PC-9 (cell line): ENCODE measurements at regions not wholly inside any gene's neighbourhood (a gene's known extent, or its start where the extent isn't known, plus 50 kb on each side); places are given as distances from the start of the nearest gene placed in this dataset.

Experiments used
- BruUV-seq: library from RNA; stranded (reverse); fragments of 400-500 nt; replicated peaks from 2 replicates; lab custom pipeline; 2021; lab: Mats Ljungman, UMichigan
- CTCF ChIA-PET: fragments of 300-600 bp; sonication (Branson Sonifier 250); formaldehyde crosslinking; loops from one replicate; lab custom pipeline; 2022; ENCODE audit warnings: antibody characterized with exemption; lab: Charles Lee
- POLR2A ChIA-PET: fragments of 300-600 bp; sonication (Branson Sonifier 250); formaldehyde crosslinking; loops from one replicate; lab custom pipeline; 2022; ENCODE audit warnings: antibody characterized with exemption; ENCODE audit not compliant: unreplicated experiment; lab: Charles Lee
- DNase-seq, 2 experiments: peaks; one replicate each; pipeline versions ENCODE4 v3.0.0 to v3.0.0-alpha.2; 2015 to 2022; ENCODE audit warnings: mixed read lengths in 1 of 2
- H2AFZ ChIP-seq: fragments of 200-600 bp; sonication (generic); 2 replicates; pipeline ENCODE4 v1.8.1; 2017; ENCODE audit warnings: antibody characterized with exemption
- H3F3A ChIP-seq: fragments of 200-600 bp; sonication (generic); 2 replicates; pipeline ENCODE4 v1.8.1; 2017; ENCODE audit warnings: antibody characterized with exemption, mild to moderate bottlenecking, low read depth; ENCODE audit not compliant: insufficient read depth
- H3K27ac ChIP-seq: fragments of 200-600 bp; sonication (generic); 2 replicates; pipeline ENCODE4 v1.6.1; 2016; ENCODE audit warnings: mixed run types
- H3K27me3 ChIP-seq: fragments of 200-600 bp; sonication (generic); 2 replicates; pipeline ENCODE4 v1.6.1; 2016; ENCODE audit warnings: low read depth, mixed run types; ENCODE audit not compliant: insufficient read depth
- H3K36me3 ChIP-seq: fragments of 200-600 bp; sonication (generic); 2 replicates; pipeline ENCODE4 v1.6.1; 2016; ENCODE audit warnings: low read depth, mixed run types
- H3K4me1 ChIP-seq: fragments of 200-600 bp; sonication (generic); replicated peaks from 2 replicates; pipeline ENCODE4 v1.6.1; 2016; ENCODE audit warnings: mixed run types; ENCODE audit not compliant: insufficient read depth
- H3K4me2 ChIP-seq: fragments of 200-600 bp; sonication (generic); 2 replicates; pipeline ENCODE4 v1.6.1; 2017; ENCODE audit warnings: mixed run types
- H3K4me3 ChIP-seq: fragments of 200-600 bp; sonication (generic); 2 replicates; pipeline ENCODE4 v1.6.1; 2016; ENCODE audit warnings: mixed run types
- H3K79me2 ChIP-seq: fragments of 200-600 bp; sonication (generic); 2 replicates; pipeline ENCODE4 v1.6.1; 2017; ENCODE audit warnings: low read depth, mixed run types
- H3K9me2 ChIP-seq: fragments of 200-600 bp; sonication (generic); 2 replicates; pipeline ENCODE4 v1.8.1; 2017; ENCODE audit warnings: mild to moderate bottlenecking; ENCODE audit not compliant: insufficient read depth
- H3K9me3 ChIP-seq: fragments of 200-600 bp; sonication (generic); 2 replicates; pipeline ENCODE4 v1.8.1; 2016; ENCODE audit warnings: low read depth; ENCODE audit not compliant: insufficient read depth
- H4K20me1 ChIP-seq: fragments of 200-600 bp; sonication (generic); 2 replicates; pipeline ENCODE4 v1.8.1; 2017; ENCODE audit not compliant: insufficient read depth
- CTCF ChIP-seq: fragments of 200-600 bp; sonication (generic); conservative IDR thresholded peaks from 2 replicates; pipeline ENCODE4 v1.6.1; 2017; ENCODE audit warnings: mixed run types, antibody characterized with exemption, mild to moderate bottlenecking, moderate library complexity
- EZH2 ChIP-seq: fragments of 200-600 bp; sonication (generic); IDR thresholded peaks from 2 replicates; pipeline ENCODE4 v1.8.0; 2017; ENCODE audit warnings: antibody characterized with exemption, low read depth
- intact Hi-C: fragments of 100-400 bp; cut with micrococcal nuclease; formaldehyde crosslinking; loops from one replicate; pipeline ENCODE4 v1.10.0; 2022; ENCODE audit not compliant: unreplicated experiment

- CTCF ChIA-PET, result no interaction called here
- peaks cover 92% of the 10 kb centered on the region for H3K27me3 ChIP-seq
- no peaks in the 10 kb centered on the region for H3K36me3 ChIP-seq
- H3K79me2 ChIP-seq, result no peaks in the 10 kb centered on the region
- no peak for TF ChIP-seq EZH2
- no peak for TF ChIP-seq CTCF
- H3K4me3 ChIP-seq, result no peak overlapping the region
- H3K4me1 ChIP-seq, result no peaks in the 10 kb centered on the region
- DNase-seq, result no peak
- H3K27ac ChIP-seq, result no peak overlapping the region
- BruUV-seq, result no TSS peak
- intact Hi-C loops, result no loop called here
- POLR2A ChIA-PET, result no interaction called here
- no peaks in the 10 kb centered on the region for H3K9me2 ChIP-seq
- H3K9me3 ChIP-seq, result no peaks in the 10 kb centered on the region
- no peak overlapping the region for H2AFZ ChIP-seq
- H3K4me2 ChIP-seq, result no peak overlapping the region
- H4K20me1 ChIP-seq, result no peaks in the 10 kb centered on the region
- no peaks in the 10 kb centered on the region for H3F3A ChIP-seq
Measured at GRCh38 chr22:47535681-47536080, 773.2 kb downstream of the TBC1D22A start.

GRCh38 chr22:47534804-47535410 is 772.5 kb downstream of the TBC1D22A start:
- Histone ChIP-seq H3K36me3 (no peaks in the 10 kb centered on the region), H3K27ac (no peak overlapping the region), H2AFZ (no peak overlapping the region), H3K4me1 (no peaks in the 10 kb centered on the region), H3K79me2 (no peaks in the 10 kb centered on the region), H3K9me3 (no peaks in the 10 kb centered on the region), H3F3A (no peaks in the 10 kb centered on the region), H4K20me1 (no peaks in the 10 kb centered on the region), H3K9me2 (no peaks in the 10 kb centered on the region), H3K4me2 (no peak overlapping the region), H3K4me3 (no peak overlapping the region), H3K27me3 (peaks cover 96% of the 10 kb centered on the region)
- intact Hi-C loops, result no loop called here
- CTCF ChIA-PET, result no interaction called here
- TF ChIP-seq EZH2 (no peak), CTCF (no peak)
- POLR2A ChIA-PET, result no interaction called here
- DNase-seq, result no peak
- BruUV-seq, result no TSS peak

GRCh38 chr22:47533961-47534803 is 771.7 kb downstream of the TBC1D22A start:
- Histone ChIP-seq H2AFZ (no peak overlapping the region), H4K20me1 (no peaks in the 10 kb centered on the region), H3K9me2 (no peaks in the 10 kb centered on the region), H3F3A (no peaks in the 10 kb centered on the region), H3K4me3 (no peak overlapping the region), H3K4me2 (no peak overlapping the region), H3K36me3 (no peaks in the 10 kb centered on the region), H3K27ac (no peak overlapping the region), H3K4me1 (no peaks in the 10 kb centered on the region), H3K27me3 (peaks cover 93% of the 10 kb centered on the region), H3K9me3 (no peaks in the 10 kb centered on the region), H3K79me2 (no peaks in the 10 kb centered on the region)
- intact Hi-C loops, result no loop called here
- no peak for TF ChIP-seq CTCF
- TF ChIP-seq EZH2, result no peak
- no peak for DNase-seq
- ChIA-PET CTCF (no interaction called here), POLR2A (no interaction called here)
- BruUV-seq, result no TSS peak
